Aorta (tissue), 5 donors: ENCODE measurements at regions not wholly inside any gene's neighbourhood (a gene's known extent, or its start where the extent isn't known, plus 50 kb on each side); places are given as distances from the start of the nearest gene placed in this dataset.

Source experiments
- ATAC-seq: fragments of 200-7000 bp; cut with Tn5 transposase; one replicate; pipeline ENCODE4 v1.9.1; 2022; ENCODE audit warnings: moderate library complexity; ENCODE audit not compliant: low FRiP score
- DNase-seq, 2 donors: peaks; one replicate each; pipeline ENCODE4 v3.0.0-alpha.2; 2020
- H3K27ac ChIP-seq, 2 donors: one replicate each; pipeline ENCODE4 v1.5.1; 2013; ENCODE audit warnings: low read length in 2 of 2, mild to moderate bottlenecking in 2 of 2, moderate library complexity in 2 of 2, control low read depth in 1 of 2, inconsistent platforms in 1 of 2, low read depth in 1 of 2
- H3K27me3 ChIP-seq, 2 donors: one replicate each; pipeline ENCODE4 v1.6.1; 2013; ENCODE audit warnings: control low read depth in 1 of 2, low read length in 1 of 2, mild to moderate bottlenecking in 1 of 2, moderate library complexity in 1 of 2; ENCODE audit not compliant: insufficient read depth in 2 of 2, control insufficient read depth in 1 of 2
- H3K36me3 ChIP-seq, 2 donors: one replicate each; pipeline ENCODE4 v1.6.1; 2013; ENCODE audit warnings: control low read depth in 1 of 2, low read length in 1 of 2, mild to moderate bottlenecking in 1 of 2; ENCODE audit not compliant: insufficient read depth in 2 of 2, control insufficient read depth in 1 of 2
- H3K4me1 ChIP-seq, 2 donors: one replicate each; pipeline ENCODE4 v1.6.1; 2013; ENCODE audit warnings: low read length in 2 of 2, control low read depth in 1 of 2, mild to moderate bottlenecking in 1 of 2, moderate library complexity in 1 of 2; ENCODE audit not compliant: insufficient read depth in 2 of 2, control insufficient read depth in 1 of 2
- H3K4me3 ChIP-seq, 2 donors: one replicate each; pipeline ENCODE4 v1.5.1; 2013; ENCODE audit warnings: low read length in 2 of 2, control low read depth in 1 of 2, mild to moderate bottlenecking in 1 of 2
- H3K9me3 ChIP-seq: one replicate; pipeline ENCODE4 v1.6.1; 2013; ENCODE audit warnings: mild to moderate bottlenecking, low read length; ENCODE audit not compliant: control insufficient read depth
- WGBS, 2 donors: extraction: QIAGEN DNeasy Blood & Tissue Kit; methylation state at CpG; one replicate each; pipeline ENCODE4 v1.1.7; 2013; 5-methylcytosine and 5-hydroxymethylcytosine counted together
- intact Hi-C, 2 donors: fragments of 100-400 bp; cut with DNase I; formaldehyde crosslinking; loops; one replicate each; pipeline versions ENCODE4 v1.14.2 to v1.15.0; 2022
- donor health status: healthy with polysubstance abuse.
- donor health status: Bipolar disorder and iron deficiency.
- donor health status: DM: no; HTN: no; CAD: no.
- donor health status: DM: no; HTN: no; CAD: no.
- donor health status: DM: yes; HTN: yes; CAD: no.

- Histone ChIP-seq H3K4me1 (no peaks in the 10 kb centered on the region), H3K27ac (no peak overlapping the region), H3K36me3 (no peaks in the 10 kb centered on the region), H3K9me3 (no peaks in the 10 kb centered on the region), H3K4me3 (no peak overlapping the region), H3K27me3 (no peaks in the 10 kb centered on the region)
- WGBS, 2 donors = 65% methylated on average over 1 of the region's 1 CpG
- intact Hi-C loops = no loop called here
- no peak for DNase-seq
- ATAC-seq = no peak
Measured at GRCh38 chr14:42921901-42922300, 1315.2 kb downstream of the LRFN5 start.

GRCh38 chr14:42918615-42919014 lies 1311.9 kb downstream of the LRFN5 start:
- no peak for ATAC-seq
- no peak overlapping the region for H3K27ac ChIP-seq
- H3K36me3 ChIP-seq = no peaks in the 10 kb centered on the region
- no peaks in the 10 kb centered on the region for H3K9me3 ChIP-seq
- intact Hi-C loops = no loop called here
- DNase-seq = no peak
- no peak overlapping the region for H3K4me3 ChIP-seq
- WGBS, 2 donors = 79 to 80% methylated on average over 1 of the region's 1 CpG
- H3K4me1 ChIP-seq = no peaks in the 10 kb centered on the region
- H3K27me3 ChIP-seq = no peaks in the 10 kb centered on the region

DNA sequence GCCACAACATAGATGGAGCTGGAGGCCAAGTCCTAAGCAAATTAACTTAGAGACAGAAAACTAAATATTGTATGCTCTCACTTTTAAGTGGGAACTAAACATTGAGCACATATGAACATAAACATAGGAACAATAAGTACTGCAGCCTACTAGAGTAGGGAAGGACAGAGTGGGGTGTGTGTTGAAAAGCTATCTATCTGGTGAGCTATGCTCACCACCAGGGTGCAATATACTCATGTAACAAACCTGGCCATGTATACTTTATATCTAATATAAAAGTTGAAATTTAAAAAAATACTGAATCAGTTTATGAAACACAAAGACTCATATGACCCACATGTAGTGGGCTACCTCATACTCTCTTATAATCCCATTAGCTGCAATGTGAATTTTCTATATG lies 1305.0 kb downstream of the LRFN5 start:
- intact Hi-C loops = no loop called here
- no peak for DNase-seq
- no peak overlapping the region for H3K27ac ChIP-seq

DNA sequence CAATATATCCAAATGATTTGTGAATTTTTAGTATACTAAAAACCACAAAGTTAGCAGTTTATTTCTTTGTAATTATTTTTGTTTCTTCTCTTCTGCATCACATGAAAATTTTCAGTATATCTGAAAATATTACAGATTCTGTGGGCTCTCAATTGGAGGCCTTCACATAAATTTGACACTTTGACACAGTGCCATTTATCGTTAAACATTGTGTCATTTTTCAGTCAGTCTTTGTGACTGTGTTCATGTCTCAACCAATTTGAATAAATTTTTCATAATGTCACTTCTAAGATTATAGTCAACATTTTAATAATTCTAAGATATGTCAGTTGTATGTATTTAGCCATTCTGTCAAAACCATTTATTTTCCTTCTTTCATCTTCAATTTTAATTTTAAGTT lies 1303.0 kb downstream of the LRFN5 start:
- no peak for DNase-seq
- Histone ChIP-seq H3K4me3 (no peak overlapping the region), H3K36me3 (no peaks in the 10 kb centered on the region), H3K4me1 (no peaks in the 10 kb centered on the region), H3K9me3 (no peaks in the 10 kb centered on the region), H3K27ac (no peak overlapping the region), H3K27me3 (no peaks in the 10 kb centered on the region)
- ATAC-seq = no peak
- intact Hi-C loops = no loop called here
- WGBS, 2 donors = 85 to 86% methylated on average over 1 of the region's 1 CpG

More for the DNA sequence above, 1305.0 kb downstream of the LRFN5 start:
- Histone ChIP-seq H3K4me3 (no peak overlapping the region), H3K36me3 (no peaks in the 10 kb centered on the region), H3K9me3 (no peaks in the 10 kb centered on the region), H3K27me3 (no peaks in the 10 kb centered on the region), H3K4me1 (no peaks in the 10 kb centered on the region)
- no peak for ATAC-seq

- Histone ChIP-seq H3K27me3 (no peaks in the 10 kb centered on the region), H3K36me3 (no peaks in the 10 kb centered on the region), H3K4me1 (no peaks in the 10 kb centered on the region), H3K4me3 (no peak overlapping the region), H3K27ac (no peak overlapping the region), H3K9me3 (no peaks in the 10 kb centered on the region)
- intact Hi-C loops = no loop called here
- 45 to 55% methylated on average over 1 of the region's 1 CpG for WGBS, 2 donors
- no peak for ATAC-seq
- no peak for DNase-seq
Measured at GRCh38 chr14:42893183-42893582, 1286.5 kb downstream of the LRFN5 start.

GRCh38 chr14:42884100-42884499 lies 1277.4 kb downstream of the LRFN5 start:
- no peaks in the 10 kb centered on the region for H3K9me3 ChIP-seq
- H3K27ac ChIP-seq = no peak overlapping the region
- intact Hi-C loops = no loop called here
- ATAC-seq (no peak), DNase-seq (no peak)
- no peaks in the 10 kb centered on the region for H3K4me1 ChIP-seq
- H3K36me3 ChIP-seq = no peaks in the 10 kb centered on the region
- no peaks in the 10 kb centered on the region for H3K27me3 ChIP-seq
- H3K4me3 ChIP-seq = no peak overlapping the region

GRCh38 chr14:42877716-42878115 lies 1271.0 kb downstream of the LRFN5 start:
- no peaks in the 10 kb centered on the region for H3K36me3 ChIP-seq
- ATAC-seq (no peak), DNase-seq (no peak)
- H3K4me3 ChIP-seq = no peak overlapping the region
- H3K9me3 ChIP-seq = no peaks in the 10 kb centered on the region
- H3K27ac ChIP-seq = no peak overlapping the region
- no peaks in the 10 kb centered on the region for H3K27me3 ChIP-seq
- WGBS, 2 donors = 90 to 100% methylated on average over 1 of the region's 1 CpG
- H3K4me1 ChIP-seq = no peaks in the 10 kb centered on the region
- intact Hi-C loops = no loop called here

GRCh38 chr14:42872786-42873185 lies 1266.1 kb downstream of the LRFN5 start:
- ATAC-seq (no peak), DNase-seq (no peak)
- H3K4me3 ChIP-seq = no peak overlapping the region
- no peaks in the 10 kb centered on the region for H3K9me3 ChIP-seq
- H3K4me1 ChIP-seq = no peaks in the 10 kb centered on the region
- no peak overlapping the region for H3K27ac ChIP-seq
- no peaks in the 10 kb centered on the region for H3K36me3 ChIP-seq
- WGBS, 2 donors = 69 to 81% methylated on average over 3 of the region's 3 CpGs
- intact Hi-C loops = no loop called here
- no peaks in the 10 kb centered on the region for H3K27me3 ChIP-seq

- no peaks in the 10 kb centered on the region for H3K36me3 ChIP-seq
- intact Hi-C loops = no loop called here
- 78 to 88% methylated on average over 1 of the region's 1 CpG for WGBS, 2 donors
Measured at GRCh38 chr14:42869681-42870080, 1263.0 kb downstream of the LRFN5 start.

More at GRCh38 chr14:42869681-42870080, 1263.0 kb downstream of the LRFN5 start:
- no peaks in the 10 kb centered on the region for H3K4me1 ChIP-seq
- H3K27me3 ChIP-seq = no peaks in the 10 kb centered on the region
- H3K9me3 ChIP-seq = no peaks in the 10 kb centered on the region
- no peak overlapping the region for H3K4me3 ChIP-seq
- no peak overlapping the region for H3K27ac ChIP-seq
- DNase-seq (no peak), ATAC-seq (no peak)
